Fibroblast of villous mesenchyme (primary cell): ENCODE measurements at regions not wholly inside any gene's neighbourhood (a gene's known extent, or its start where the extent isn't known, plus 50 kb on each side); places are given as distances from the start of the nearest gene placed in this dataset.

Experiments
- DNase-seq: peaks from one replicate; pipeline ENCODE4 v3.0.0-alpha.2; 2010; ENCODE audit warnings: low read depth
- H3K4me3 ChIP-seq: 2 replicates; pipeline ENCODE4 v1.5.1; 2011; ENCODE audit warnings: low read depth, mild to moderate bottlenecking, low read length
- TF ChIP-seq, protein P1 (sequence below): IDR thresholded peaks from 2 replicates; pipeline ENCODE4 v1.5.1; 2012; ENCODE audit warnings: low read depth, mild to moderate bottlenecking, low read length; ENCODE audit not compliant: insufficient read depth

- H3K4me3 ChIP-seq: no peak overlapping the region
- DNase-seq: no peak
- TF ChIP-seq, protein P1, sequence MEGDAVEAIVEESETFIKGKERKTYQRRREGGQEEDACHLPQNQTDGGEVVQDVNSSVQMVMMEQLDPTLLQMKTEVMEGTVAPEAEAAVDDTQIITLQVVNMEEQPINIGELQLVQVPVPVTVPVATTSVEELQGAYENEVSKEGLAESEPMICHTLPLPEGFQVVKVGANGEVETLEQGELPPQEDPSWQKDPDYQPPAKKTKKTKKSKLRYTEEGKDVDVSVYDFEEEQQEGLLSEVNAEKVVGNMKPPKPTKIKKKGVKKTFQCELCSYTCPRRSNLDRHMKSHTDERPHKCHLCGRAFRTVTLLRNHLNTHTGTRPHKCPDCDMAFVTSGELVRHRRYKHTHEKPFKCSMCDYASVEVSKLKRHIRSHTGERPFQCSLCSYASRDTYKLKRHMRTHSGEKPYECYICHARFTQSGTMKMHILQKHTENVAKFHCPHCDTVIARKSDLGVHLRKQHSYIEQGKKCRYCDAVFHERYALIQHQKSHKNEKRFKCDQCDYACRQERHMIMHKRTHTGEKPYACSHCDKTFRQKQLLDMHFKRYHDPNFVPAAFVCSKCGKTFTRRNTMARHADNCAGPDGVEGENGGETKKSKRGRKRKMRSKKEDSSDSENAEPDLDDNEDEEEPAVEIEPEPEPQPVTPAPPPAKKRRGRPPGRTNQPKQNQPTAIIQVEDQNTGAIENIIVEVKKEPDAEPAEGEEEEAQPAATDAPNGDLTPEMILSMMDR: no peak
These were observed 534.2 kb downstream of the LTN1 start for GRCh38 chr21:28458446-28458845.

DNA sequence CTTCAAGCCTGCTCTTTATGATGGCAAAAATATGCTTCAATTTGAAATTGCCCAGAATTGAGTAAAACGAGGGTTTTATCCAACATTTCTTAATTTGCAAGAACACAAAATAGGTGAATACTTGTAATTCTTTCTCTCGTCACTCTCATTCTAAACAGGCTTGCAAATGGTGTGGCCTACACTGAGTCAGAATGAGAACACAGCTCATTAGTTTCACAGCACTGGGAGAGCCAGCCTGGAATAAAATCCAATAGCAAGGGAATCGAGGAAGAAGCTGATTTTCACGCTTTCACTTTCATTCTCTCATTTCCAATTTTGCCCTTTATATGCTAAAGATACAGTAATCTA is 537.5 kb downstream of the LTN1 start:
- DNase-seq: no peak
- TF ChIP-seq, protein P1: no peak
- H3K4me3 ChIP-seq: no peak overlapping the region

DNA sequence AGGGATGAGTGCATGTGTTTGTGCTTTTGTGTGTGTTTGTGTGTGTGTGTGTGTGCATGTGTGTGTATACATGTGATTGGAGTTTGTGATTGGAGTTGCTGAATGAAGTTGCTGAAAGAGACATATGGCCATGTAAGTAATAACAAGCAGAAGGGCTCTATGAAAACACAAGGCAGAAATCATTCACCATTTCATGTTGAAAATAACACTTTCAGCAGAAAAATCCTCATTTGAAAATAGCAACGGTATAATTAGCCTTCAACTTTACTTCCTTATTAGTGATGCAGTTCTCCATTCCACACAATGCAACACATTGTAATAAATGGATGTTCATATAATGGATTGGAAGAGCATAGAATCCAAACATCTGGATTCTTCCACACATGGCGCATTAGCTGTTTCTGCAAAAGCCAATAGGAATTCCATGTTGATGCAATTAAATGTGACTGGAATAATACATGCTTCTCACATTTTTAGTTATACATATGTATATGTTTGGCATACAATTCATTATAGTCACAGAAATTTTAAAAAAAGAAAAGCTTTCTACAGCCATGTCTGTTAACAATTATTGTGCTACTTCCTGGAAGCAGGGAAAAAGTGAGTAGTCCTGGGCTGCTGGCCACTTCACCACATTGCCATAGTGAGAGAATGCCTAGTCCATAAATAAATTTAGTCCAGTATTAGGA is 538.0 kb downstream of the LTN1 start:
- no peak overlapping the region for H3K4me3 ChIP-seq
- TF ChIP-seq, protein P1: no peak
- DNase-seq: no peak

DNA sequence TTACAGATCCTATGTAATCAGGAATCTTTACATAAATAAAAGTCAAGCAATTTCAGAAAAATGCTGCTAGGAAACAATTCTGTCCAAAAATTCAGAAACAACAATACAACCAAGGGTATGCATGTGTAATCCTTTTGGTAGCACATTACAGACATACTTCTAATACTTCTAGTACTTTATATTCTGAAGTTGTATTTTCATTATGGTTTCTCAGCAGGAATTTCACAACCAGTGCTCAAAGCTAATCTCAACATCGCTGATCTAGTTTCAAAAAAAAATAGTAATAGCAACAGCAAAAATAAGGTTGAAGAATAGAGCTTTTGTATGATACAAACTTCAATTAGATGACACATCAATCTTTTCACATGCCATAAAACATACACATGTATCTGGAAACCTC is 545.2 kb downstream of the LTN1 start:
- TF ChIP-seq, protein P1: no peak
- DNase-seq: no peak
- H3K4me3 ChIP-seq: no peak overlapping the region

GRCh38 chr21:28445141-28445830 is 547.4 kb downstream of the LTN1 start:
- no peak overlapping the region for H3K4me3 ChIP-seq
- DNase-seq: peak; percentile 48
- TF ChIP-seq, protein P1: no peak

DNA sequence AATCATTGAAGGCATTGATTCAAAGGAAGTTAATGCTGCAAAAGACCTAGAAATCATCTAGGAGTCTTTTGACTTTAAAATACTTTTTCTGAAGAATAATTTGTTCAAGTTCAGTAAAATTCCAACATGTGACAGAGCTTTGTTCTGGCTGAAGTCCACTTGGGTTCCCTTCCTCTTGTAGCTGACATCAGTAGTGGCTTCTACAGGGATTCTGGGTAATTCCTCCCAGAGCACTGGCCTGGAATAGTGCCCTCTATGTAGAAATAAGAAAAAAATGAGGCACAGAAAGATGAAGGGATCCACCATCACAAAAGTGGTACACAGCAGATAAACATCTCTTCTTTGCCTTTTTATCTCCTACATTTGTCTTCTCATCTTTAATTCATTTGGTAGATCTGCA is 548.1 kb downstream of the LTN1 start:
- no peak for DNase-seq
- TF ChIP-seq, protein P1: no peak
- no peak overlapping the region for H3K4me3 ChIP-seq
